Neural crest cell (in vitro differentiated cells): ENCODE measurements at regions not wholly inside any gene's neighbourhood (a gene's known extent, or its start where the extent isn't known, plus 50 kb on each side); places are given as distances from the start of the nearest gene placed in this dataset.

ENCODE experiments used
- DNase-seq: peaks from one replicate; pipeline ENCODE4 v3.0.0; 2021; ENCODE audit warnings: low read depth, mixed read lengths, low spot score
- H3K27ac Mint-ChIP-seq: one replicate; pipeline ENCODE4 v1.8.0; 2021; ENCODE audit warnings: mild to moderate bottlenecking, mixed read lengths; ENCODE audit not compliant: unreplicated experiment
- H3K27me3 Mint-ChIP-seq: 2 replicates; pipeline ENCODE4 v1.8.0; 2021; ENCODE audit warnings: low read depth, mild to moderate bottlenecking, mixed read lengths
- H3K36me3 Mint-ChIP-seq: 2 replicates; pipeline ENCODE4 v1.8.0; 2021; ENCODE audit warnings: low read depth, mild to moderate bottlenecking, mixed read lengths
- H3K4me1 Mint-ChIP-seq: 2 replicates; pipeline ENCODE4 v1.8.0; 2021; ENCODE audit warnings: mixed read lengths
- H3K4me3 Mint-ChIP-seq: one replicate; pipeline ENCODE4 v1.8.0; 2021; ENCODE audit warnings: mild to moderate bottlenecking, mixed read lengths
- H3K9me3 Mint-ChIP-seq: 2 replicates; pipeline ENCODE4 v1.8.0; 2021; ENCODE audit warnings: mixed read lengths
- CTCF ChIP-seq: fragments of 200-600 bp; sonication (generic); conservative IDR thresholded peaks from 2 replicates; pipeline ENCODE4 v1.5.0; 2021; ENCODE audit warnings: antibody characterized with exemption, mild to moderate bottlenecking

- H3K4me1 Mint-ChIP-seq = no peaks in the 10 kb centered on the region
- peaks cover 9% of the 10 kb centered on the region for H3K27me3 Mint-ChIP-seq
- H3K9me3 Mint-ChIP-seq = no peaks in the 10 kb centered on the region
Observed at GRCh38 chr3:180548050-180548449, 53.9 kb upstream of the TTC14 start.

More at GRCh38 chr3:180548050-180548449, 53.9 kb upstream of the TTC14 start:
- Mint-ChIP-seq H3K27ac (no peak overlapping the region), H3K36me3 (no peaks in the 10 kb centered on the region), H3K4me3 (no peak overlapping the region)
- no peak for TF ChIP-seq CTCF
- DNase-seq = no peak
